ENCODE measurements at regions not wholly inside any gene's neighbourhood (a gene's known extent, or its start where the extent isn't known, plus 50 kb on each side); places are given as distances from the start of the nearest gene placed in this dataset.

- TF ChIP-seq TAF1 (IDR thresholded peaks at IDR 0.05; ENCODE audit: borderline replicate concordance, insufficient read depth, low read length), result no peak
- TF ChIP-seq REST (IDR thresholded peaks at IDR 0.05; ENCODE audit: insufficient read depth in 1 of 2, low read depth in 2 of 2, low read length in 2 of 2), result no peak
- TF ChIP-seq POLR2AphosphoS5 (IDR thresholded peaks at IDR 0.05; ENCODE audit: low read depth, low read length), result no peak
- TF ChIP-seq SIN3A (IDR thresholded peaks at IDR 0.05; ENCODE audit: borderline replicate concordance, insufficient read depth, low read length), result no peak
- TF ChIP-seq FOXP2 (optimal IDR thresholded peaks at IDR 0.05; ENCODE audit: borderline replicate concordance, extremely low read depth, extremely low read length, insufficient read depth), result no peak
Measured at GRCh38 chr2:180115269-180115668, 108.2 kb upstream of the CWC22 start.
